ENCODE measurements at regions not wholly inside any gene's neighbourhood (a gene's known extent, or its start where the extent isn't known, plus 50 kb on each side); places are given as distances from the start of the nearest gene placed in this dataset.

DNA sequence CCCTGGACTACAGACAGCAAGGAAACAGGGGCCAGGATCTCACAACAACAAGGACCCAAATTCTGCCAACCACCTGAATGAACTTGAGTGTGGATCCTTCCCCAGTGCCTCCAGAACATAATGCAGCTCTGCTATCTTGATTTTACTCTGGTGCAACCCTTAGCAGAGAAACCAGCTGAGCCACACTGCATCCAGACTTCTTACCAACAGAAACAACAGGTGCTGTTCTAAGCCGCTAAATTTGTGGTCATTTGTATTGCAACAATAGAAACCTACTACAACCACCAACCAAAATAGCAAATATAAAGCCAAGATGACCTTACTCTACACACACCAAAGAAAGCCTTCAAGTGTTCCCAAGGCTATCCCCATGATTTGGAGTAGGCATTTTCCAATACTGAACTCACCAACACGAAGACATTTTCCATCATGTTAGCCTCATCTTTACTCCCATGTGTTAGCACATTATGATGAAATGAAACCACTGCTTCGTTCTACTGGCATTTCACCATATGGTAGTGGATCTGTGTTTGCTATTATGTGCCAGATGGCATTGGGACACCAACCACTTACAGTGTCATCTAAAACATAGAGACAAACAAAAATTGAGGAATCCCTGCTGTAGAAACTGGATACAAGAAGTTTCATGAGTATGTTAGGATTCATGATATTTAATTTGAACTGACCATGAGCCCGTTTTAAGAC is 249.8 kb upstream of the ID4 start:
- H3K4me1 ChIP-seq = no peaks in the 10 kb centered on the region
- TF ChIP-seq, protein P1, sequence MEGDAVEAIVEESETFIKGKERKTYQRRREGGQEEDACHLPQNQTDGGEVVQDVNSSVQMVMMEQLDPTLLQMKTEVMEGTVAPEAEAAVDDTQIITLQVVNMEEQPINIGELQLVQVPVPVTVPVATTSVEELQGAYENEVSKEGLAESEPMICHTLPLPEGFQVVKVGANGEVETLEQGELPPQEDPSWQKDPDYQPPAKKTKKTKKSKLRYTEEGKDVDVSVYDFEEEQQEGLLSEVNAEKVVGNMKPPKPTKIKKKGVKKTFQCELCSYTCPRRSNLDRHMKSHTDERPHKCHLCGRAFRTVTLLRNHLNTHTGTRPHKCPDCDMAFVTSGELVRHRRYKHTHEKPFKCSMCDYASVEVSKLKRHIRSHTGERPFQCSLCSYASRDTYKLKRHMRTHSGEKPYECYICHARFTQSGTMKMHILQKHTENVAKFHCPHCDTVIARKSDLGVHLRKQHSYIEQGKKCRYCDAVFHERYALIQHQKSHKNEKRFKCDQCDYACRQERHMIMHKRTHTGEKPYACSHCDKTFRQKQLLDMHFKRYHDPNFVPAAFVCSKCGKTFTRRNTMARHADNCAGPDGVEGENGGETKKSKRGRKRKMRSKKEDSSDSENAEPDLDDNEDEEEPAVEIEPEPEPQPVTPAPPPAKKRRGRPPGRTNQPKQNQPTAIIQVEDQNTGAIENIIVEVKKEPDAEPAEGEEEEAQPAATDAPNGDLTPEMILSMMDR (IDR thresholded peaks at IDR 0.05) = no peak
- TF ChIP-seq POLR2A (IDR thresholded peaks at IDR 0.05) = no peak
- TF ChIP-seq POLR2AphosphoS5 (IDR thresholded peaks at IDR 0.05) = no peak
- TF ChIP-seq EP300 (IDR thresholded peaks at IDR 0.05) = no peak
- H3K27ac ChIP-seq = no peak overlapping the region
- H3K4me3 ChIP-seq = no peak overlapping the region
- H3K9me3 ChIP-seq = no peaks in the 10 kb centered on the region
- no peaks in the 10 kb centered on the region for H3K27me3 ChIP-seq
- no peaks in the 10 kb centered on the region for H3K36me3 ChIP-seq
- intact Hi-C loops (cut with DNase I; ENCODE audit: low total_unique reads) = no loop called here
- no peak for DNase-seq
- 65 to 85% (median 81%) methylated on average over 4 of the region's 4 CpGs for WGBS, 5 donors

DNA sequence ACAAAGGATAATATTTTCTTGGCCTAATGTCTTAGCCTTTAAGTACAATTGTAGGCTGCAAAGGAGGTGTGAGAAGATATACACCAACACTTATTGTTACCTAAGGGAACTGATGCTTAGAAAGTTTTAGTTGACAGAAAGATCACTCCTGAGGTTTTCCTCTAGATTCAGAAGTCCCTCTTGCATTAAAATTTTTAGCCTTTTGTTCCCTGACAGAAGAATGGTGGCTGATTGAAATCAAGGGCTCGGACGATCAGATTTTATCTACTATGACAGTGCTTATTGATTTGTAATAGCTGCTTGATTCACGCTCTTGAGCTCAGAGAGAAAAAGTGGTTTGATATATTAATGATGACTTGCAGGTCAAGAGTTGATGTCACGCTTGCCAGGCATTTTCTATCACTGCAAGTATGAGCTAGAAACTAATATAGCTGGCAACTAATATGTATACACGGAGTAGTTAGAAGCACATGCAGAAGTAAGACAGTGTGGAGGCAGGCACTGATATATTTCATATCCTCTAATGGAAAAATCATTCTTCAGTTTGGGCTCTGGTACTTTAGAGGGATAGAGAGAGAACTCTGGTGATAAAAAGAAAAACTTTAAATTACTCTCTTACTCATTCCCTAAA is 246.6 kb upstream of the ID4 start:
- intact Hi-C loops (cut with DNase I; ENCODE audit: low total_unique reads) = no loop called here
- WGBS, 5 donors = 76 to 84% (median 81%) methylated on average over 5 of the region's 5 CpGs

DNA sequence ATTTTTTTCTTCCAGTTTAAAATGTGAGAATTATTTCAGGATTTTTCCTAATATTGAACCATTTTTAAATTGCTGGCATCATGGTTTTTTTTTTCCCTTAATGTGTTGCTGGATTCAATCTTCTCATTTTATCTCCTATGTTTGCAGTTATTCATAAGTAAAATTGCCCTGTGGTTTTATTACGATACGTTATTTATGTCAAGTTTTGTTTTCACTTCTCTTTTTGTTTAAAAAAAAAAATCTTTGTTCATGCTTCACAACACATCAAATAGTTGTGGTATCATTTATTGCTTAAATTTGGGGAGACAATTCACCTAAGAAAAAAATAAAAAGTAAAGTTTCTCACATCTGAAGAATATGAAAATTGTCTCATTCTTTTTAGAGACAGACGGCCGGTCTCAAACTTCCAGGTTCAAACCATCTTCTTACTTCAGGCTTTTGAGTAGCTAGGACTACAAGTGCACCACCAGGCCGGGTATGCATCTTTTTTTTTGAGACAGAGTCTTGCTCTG is 239.3 kb upstream of the ID4 start:
- no peaks in the 10 kb centered on the region for H3K9me3 ChIP-seq
- H3K36me3 ChIP-seq = no peaks in the 10 kb centered on the region
- H3K27ac ChIP-seq = no peak overlapping the region
- no peak for DNase-seq
- 80 to 92% (median 88%) methylated on average over 5 of the region's 5 CpGs for WGBS, 5 donors
- no peaks in the 10 kb centered on the region for H3K27me3 ChIP-seq
- no peaks in the 10 kb centered on the region for H3K4me1 ChIP-seq
- H3K4me3 ChIP-seq = no peak overlapping the region
- intact Hi-C loops (cut with DNase I; ENCODE audit: low total_unique reads) = no loop called here
- TF ChIP-seq, protein P1 (IDR thresholded peaks at IDR 0.05) = no peak
- TF ChIP-seq POLR2AphosphoS5 (IDR thresholded peaks at IDR 0.05) = no peak
- TF ChIP-seq POLR2A (IDR thresholded peaks at IDR 0.05) = no peak
- TF ChIP-seq EP300 (IDR thresholded peaks at IDR 0.05) = no peak

More for the DNA sequence above, 246.6 kb upstream of the ID4 start:
- DNase-seq = no peak
- Histone ChIP-seq H3K9me3 (no peaks in the 10 kb centered on the region), H3K27ac (no peak overlapping the region), H3K4me3 (no peak overlapping the region), H3K36me3 (no peaks in the 10 kb centered on the region), H3K27me3 (no peaks in the 10 kb centered on the region), H3K4me1 (no peaks in the 10 kb centered on the region)
- TF ChIP-seq EP300 (IDR thresholded peaks at IDR 0.05) = no peak
- TF ChIP-seq, protein P1 (IDR thresholded peaks at IDR 0.05) = no peak
- TF ChIP-seq POLR2A (IDR thresholded peaks at IDR 0.05) = no peak
- no peak for TF ChIP-seq POLR2AphosphoS5 (IDR thresholded peaks at IDR 0.05)

DNA sequence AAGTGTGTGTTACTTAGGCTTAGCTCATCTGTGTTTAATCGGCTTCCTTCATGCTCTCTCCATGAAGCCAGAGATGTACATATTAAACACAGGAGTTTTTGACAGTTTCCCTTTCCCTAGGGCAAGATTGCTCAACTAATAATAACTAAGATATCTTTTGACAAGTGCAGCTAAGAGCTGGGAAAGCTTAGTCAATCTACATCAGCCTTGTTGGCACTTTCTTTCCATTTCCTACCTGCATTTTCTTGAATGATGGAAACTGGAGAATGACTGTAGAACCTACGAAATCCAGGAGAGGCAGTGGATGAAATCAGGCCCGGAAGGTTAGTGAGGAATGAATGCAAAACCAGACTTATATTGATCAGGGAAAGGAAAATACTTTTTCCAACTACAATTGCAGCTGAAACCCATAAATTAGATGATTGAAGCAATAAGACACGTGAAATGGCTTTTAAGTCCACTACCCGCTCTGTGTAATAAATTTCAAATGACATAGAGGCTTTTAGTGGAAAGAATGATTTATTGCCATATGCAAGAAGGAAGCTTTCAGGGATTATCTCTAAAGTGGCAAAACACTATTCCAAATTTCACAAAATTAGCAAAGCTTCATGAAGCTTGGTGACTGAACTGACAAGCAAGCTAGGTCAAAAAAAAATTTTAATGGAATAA is 237.2 kb upstream of the ID4 start:
- WGBS, 5 donors = 63 to 77% (median 69%) methylated on average over 5 of the region's 5 CpGs
- H3K9me3 ChIP-seq = no peaks in the 10 kb centered on the region
- no peaks in the 10 kb centered on the region for H3K27me3 ChIP-seq
- intact Hi-C loops (cut with DNase I; ENCODE audit: low total_unique reads) = no loop called here
- no peaks in the 10 kb centered on the region for H3K36me3 ChIP-seq
- no peak for TF ChIP-seq EP300 (IDR thresholded peaks at IDR 0.05)
- TF ChIP-seq POLR2AphosphoS5 (IDR thresholded peaks at IDR 0.05) = no peak
- no peak for TF ChIP-seq POLR2A (IDR thresholded peaks at IDR 0.05)
- no peak overlapping the region for H3K4me3 ChIP-seq
- no peak overlapping the region for H3K27ac ChIP-seq
- no peaks in the 10 kb centered on the region for H3K4me1 ChIP-seq
- no peak for DNase-seq
